GM19025 (cell line): ENCODE measurements at regions not wholly inside any gene's neighbourhood (a gene's known extent, or its start where the extent isn't known, plus 50 kb on each side); places are given as distances from the start of the nearest gene placed in this dataset.
"Not testable (repeated sequence)": the region's sequence is repeated elsewhere in the genome, so short reads cannot be mapped to it uniquely, and the experiment has no call there.

Experiments used
- ATAC-seq: cut with Tn5 transposase; IDR thresholded peaks from one replicate; pipeline ENCODE4 v1.9.1; 2021; ENCODE audit warnings: mild to moderate bottlenecking, low read depth, moderate library complexity; ENCODE audit not compliant: unreplicated experiment

DNA sequence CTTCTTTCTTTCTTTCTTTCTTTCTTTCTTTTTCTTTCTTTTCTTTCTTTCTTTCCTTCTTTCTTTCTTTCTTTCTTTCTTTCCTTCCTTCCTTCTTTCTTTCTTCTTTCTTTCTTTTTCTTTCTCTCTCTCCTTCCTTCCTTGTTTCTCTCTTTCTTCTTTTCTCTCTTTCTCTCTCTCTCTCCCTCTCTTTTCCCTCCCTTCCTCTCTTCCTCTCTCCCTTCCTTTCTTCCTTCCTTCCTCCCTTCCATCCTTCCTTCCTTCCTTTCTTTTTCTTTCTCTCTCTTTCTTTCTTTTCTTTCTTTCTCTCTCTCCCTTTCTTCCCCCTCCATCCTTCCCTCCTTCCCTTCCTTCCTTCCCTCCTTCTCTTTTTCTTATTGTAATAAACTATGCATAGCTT, 105.5 kb downstream of the ZBTB18 start:
- not testable (repeated sequence) for ATAC-seq

- ATAC-seq = no peak
Measured at GRCh38 chr1:244157731-244158438, 106.8 kb downstream of the ZBTB18 start.

- ATAC-seq = no peak
Measured at GRCh38 chr1:244159646-244160045, 108.6 kb downstream of the ZBTB18 start.

- ATAC-seq = no peak
Measured at GRCh38 chr1:244160455-244161235, 109.6 kb downstream of the ZBTB18 start.

DNA sequence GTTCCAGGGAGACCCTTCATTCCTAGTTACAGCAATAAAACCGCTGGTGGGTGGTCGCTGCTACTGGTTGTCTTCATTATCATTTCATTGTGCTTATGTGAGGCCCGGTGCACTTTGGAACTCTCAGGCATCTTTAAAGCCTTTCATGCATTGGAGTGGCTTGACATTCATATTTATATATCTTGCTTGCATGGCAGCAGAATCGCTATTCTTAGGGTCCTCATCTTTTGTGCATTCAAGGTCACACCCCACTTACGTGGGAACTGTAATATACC, 110.1 kb downstream of the ZBTB18 start:
- ATAC-seq = no peak

DNA sequence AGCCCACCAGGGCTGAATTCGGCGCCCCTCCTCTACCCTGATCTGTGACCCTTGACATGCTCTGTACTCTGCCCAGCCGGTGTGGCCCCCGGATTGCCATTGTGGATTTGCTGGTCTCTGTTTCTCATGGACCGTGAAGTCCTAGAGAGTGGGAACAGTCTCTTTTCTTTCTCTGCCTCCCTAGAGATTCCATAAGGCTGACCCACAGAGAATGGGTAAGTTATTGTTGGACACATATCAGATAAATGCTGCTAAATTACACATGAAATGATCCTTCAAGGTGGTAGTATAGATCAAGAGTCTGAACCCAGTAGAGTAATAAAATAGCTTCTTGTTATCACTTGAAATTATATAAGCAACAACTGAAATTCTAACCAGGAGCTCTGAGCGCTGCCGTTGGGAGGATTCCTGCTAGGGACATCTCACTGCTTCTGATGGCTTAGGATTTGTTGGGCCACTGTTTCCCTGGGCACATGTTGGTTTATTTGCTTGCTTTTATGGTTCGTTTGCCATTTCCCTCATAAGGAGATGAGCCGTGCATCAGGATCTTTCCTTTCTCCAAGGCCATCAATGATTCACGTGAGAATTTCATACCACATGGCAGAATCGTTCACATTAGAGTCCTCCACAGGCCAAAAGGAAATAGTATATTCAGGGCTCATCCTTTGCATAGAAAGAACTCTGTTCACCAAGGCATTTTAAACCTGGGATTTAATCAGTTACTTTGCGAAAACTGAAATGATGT, 111.9 kb downstream of the ZBTB18 start:
- no peak for ATAC-seq

DNA sequence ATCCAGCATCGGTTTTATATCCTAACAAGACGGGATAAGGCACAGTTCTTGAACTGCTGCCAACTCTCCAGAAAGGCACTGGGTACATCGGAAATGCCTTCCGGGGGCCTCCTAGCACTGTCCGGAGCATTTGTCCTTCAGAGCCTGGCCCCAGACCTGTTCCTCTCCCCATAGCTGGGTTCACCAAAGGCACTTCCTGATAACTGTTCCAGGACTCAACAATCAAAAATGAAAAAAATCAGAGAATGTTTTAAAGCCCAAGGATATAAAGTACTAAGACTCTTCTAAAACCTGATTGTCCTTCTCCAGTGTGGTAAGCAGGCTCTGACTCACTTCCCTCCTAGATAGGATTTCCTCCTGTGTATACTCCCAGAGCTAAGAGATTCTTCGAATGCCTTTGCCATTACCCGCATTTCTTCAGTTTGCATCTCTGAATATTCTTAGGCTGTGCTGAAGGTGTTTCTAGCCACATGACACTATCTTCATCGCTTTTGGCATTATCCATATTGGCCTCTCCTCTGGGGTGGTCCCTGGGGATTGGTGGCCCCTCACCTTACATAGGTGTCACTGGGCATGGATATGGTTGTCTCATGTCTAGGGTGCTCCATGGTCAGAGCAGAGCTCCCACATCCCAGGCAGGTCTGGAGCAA, 112.9 kb downstream of the ZBTB18 start:
- ATAC-seq = no peak

GRCh38 chr1:244164511-244164890, 113.4 kb downstream of the ZBTB18 start:
- no peak for ATAC-seq

DNA sequence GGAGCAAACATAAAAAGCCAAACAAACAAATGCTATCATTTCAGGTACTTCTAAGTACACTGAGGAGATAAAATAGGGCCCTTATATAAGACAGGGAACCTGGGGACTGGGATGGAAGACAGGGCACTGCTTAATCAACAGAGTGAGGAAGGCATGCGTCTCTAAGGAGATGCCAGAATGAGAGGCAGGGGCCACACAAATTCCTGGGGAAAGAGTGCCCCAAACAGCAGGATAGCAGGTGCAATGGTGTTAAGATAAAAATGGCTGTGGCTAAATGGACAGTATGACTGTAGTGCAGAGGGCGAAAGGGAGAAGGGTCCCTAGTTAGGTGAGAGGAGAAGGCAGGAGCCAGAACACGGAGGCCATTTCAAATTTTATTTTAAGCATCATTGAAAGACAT, 113.9 kb downstream of the ZBTB18 start:
- ATAC-seq = no peak

GRCh38 chr1:244165701-244166100, 114.6 kb downstream of the ZBTB18 start:
- no peak for ATAC-seq

DNA sequence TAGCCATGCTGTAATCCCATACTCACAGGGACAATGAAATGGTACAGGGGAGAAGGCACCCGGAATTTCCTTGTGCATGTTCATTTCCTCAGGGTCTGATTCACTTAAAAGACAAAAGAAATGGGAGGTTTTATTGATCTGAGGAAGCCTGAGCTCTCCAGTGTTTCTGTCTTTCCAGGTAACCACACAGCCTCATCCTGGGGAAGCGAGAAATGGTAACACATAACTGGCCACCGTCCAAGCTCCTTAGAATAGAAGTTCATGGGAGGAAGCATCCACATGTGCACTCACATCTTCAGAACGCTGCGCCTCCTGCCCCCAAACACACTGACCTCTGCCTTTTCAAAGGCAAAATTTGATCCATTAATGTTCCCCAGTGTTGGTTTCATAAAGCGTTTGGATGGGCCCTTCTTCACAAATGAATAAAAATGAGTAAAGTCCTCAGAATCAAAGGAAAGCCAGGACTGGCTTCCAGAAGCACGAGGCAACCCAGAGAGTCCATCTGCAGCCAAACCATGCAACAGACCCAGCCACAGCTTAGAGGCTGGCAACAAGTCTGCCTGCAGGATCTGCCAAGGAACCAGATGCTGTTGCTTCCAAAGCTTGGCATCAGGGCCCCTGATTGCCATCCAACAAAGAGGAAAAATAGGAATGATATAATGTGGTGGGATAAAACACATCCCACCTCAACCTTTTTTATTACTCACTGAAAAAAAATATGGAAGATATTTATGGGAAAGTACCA, 120.3 kb downstream of the ZBTB18 start:
- no peak for ATAC-seq

- no peak for ATAC-seq
Measured at GRCh38 chr1:244173240-244173639, 122.2 kb downstream of the ZBTB18 start.

GRCh38 chr1:244173769-244174168, 122.7 kb downstream of the ZBTB18 start:
- ATAC-seq = no peak

- no peak for ATAC-seq
Measured at GRCh38 chr1:244174922-244175521, 123.9 kb downstream of the ZBTB18 start.

DNA sequence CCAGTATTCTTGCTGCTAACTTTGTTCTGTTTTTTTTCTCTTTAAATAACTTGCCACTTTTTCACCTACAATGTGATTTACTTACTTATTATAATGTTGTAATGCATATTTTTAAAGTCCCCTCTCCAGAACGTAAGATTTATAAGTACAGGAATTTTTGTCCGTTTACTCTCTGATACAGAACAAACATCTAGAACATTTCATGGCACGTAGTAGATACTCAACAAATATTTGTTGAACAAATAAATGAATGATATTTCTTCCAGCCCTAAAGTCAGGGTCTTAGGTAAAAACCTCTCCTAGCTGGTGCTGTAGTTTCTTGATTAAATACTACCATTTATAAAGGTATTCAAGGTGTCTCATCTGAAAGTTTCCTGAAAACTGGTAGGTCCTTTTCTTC, 125.1 kb downstream of the ZBTB18 start:
- no peak for ATAC-seq

DNA sequence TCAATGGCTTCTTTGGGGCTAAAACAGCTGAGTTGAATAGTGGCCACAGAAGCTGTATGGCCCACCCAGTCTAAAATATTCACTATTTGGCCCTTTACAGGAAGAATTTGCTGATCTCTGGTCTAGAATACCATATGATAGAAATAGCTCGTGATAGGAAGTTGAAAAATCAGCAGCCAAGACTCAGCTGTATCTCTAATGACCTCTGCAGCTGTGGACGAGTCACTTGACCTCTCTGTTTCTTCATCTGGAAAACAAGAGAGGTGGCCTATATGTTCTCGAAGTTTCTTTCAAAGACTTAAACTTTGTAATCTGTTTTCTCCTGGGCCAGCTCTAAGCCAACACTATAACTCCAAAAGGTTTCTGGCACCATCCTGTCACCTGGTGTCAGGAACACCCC, 129.2 kb downstream of the ZBTB18 start:
- ATAC-seq = no peak

DNA sequence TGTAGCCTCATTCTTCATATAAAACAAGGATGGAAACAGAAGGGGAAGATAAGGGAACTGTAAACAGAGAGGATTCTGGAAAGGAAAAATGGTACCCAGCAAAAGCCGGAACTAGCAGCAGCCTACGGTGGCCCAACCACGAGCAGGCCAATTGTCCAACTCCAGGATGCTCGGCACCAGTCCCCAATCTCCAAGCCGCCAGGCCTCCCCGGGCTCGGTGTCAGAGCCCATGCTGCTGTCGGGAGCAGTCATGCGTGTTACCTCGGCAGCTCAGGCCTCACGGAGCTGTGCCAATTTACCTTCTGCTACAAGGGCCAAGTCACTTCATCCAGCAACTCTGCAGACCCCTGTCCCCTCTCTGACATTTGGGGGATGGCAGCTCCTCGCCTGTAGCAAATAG, 130.8 kb downstream of the ZBTB18 start:
- ATAC-seq = no peak

DNA sequence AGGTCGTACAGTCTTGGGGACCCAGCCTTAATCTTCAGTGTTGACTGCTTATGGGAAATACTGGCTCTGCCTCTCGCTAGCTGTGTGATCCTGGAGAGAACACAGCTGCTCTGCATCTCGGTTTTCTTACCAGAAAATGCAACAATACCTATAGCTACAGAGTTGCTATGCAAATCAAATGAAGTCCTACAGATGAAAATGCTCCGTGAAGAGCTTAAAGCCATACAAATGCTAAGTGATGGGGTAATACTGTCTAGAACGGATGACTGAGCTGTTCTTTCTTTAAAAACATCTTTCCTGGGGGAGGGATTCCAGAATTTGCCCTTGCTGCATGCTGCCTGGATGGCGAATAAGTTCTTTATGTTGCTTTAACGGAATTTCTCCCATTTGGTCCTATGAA, 132.0 kb downstream of the ZBTB18 start:
- no peak for ATAC-seq

DNA sequence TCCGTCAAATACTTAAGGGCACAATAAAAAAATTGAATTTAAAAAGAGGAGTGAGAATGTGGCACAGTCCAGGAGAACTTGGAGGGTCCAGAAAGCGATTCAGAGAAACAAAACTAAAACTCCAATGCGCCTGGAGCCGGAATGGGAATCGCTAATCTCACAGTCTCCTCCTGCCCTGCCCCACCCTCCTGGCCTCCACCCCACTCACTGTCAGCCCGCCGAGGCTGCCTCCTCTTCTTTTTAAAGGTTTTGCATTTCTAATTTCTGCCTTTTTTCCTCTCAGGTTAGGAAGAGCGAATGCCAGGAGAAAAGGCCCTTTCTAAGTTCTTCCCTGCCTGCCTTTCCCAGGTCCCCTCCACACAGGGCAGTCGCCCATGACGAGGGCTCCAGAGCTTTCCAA, 135.3 kb downstream of the ZBTB18 start:
- no peak for ATAC-seq

GRCh38 chr1:244187310-244187709, 136.2 kb downstream of the ZBTB18 start:
- ATAC-seq = no peak
